Adrenal gland (tissue), 9 donors: ENCODE measurements at regions not wholly inside any gene's neighbourhood (a gene's known extent, or its start where the extent isn't known, plus 50 kb on each side); places are given as distances from the start of the nearest gene placed in this dataset.

ENCODE experiments used
- DNase-seq, 7 donors: peaks; one replicate each; pipeline ENCODE4 v3.0.0-alpha.2; 2019 to 2020
- H3K27ac ChIP-seq, 5 donors: fragments of 200-600 bp; sonication (generic) in 4 of 5; 1 replicate in 3 of 5; 2 replicates in 2 of 5; pipeline versions ENCODE4 v1.5.1 to v1.8.0; 2016 to 2020; ENCODE audit warnings: mild to moderate bottlenecking in 1 of 5
- H3K27me3 ChIP-seq: fragments of 200-600 bp; 2 replicates; pipeline ENCODE4 v1.8.0; 2021
- H3K36me3 ChIP-seq, 2 donors: fragments of 200-600 bp; replicated peaks in 1 of 2; 1 replicate in 1 of 2; 2 replicates in 1 of 2; pipeline versions ENCODE4 v1.5.1 to v1.8.0; 2018 to 2022
- H3K4me1 ChIP-seq, 2 donors: fragments of 200-600 bp; replicated peaks in 1 of 2; 1 replicate in 1 of 2; 2 replicates in 1 of 2; pipeline versions ENCODE4 v1.5.1 to v1.8.0; 2018 to 2021
- H3K4me3 ChIP-seq, 4 donors: fragments of 200-600 bp; sonication (generic) in 3 of 4; one replicate each; pipeline ENCODE4 v1.5.1; 2016 to 2018
- H3K9me3 ChIP-seq, 3 donors: fragments of 200-600 bp; sonication (generic) in 1 of 3; replicated peaks in 1 of 3; 1 replicate in 2 of 3; 2 replicates in 1 of 3; pipeline versions ENCODE4 v1.5.1 to v1.8.0; 2016 to 2021
- CTCF ChIP-seq, 6 experiments: fragments of 450-650 bp in 4 of 6; fragments of 200-600 bp in 2 of 6; sonication (generic) in 1 of 6; IDR thresholded peaks; 1 replicate in 5 of 6; 2 replicates in 1 of 6; pipeline versions ENCODE4 v1.5.1 to v1.8.0; 2016 to 2021; ENCODE audit warnings: antibody characterized with exemption in 6 of 6, mild to moderate bottlenecking in 2 of 6, moderate library complexity in 1 of 6
- POLR2A ChIP-seq, 2 donors: fragments of 450-650 bp; IDR thresholded peaks; one replicate each; pipeline ENCODE4 v1.6.1; 2017; ENCODE audit warnings: antibody characterized with exemption in 2 of 2, mild to moderate bottlenecking in 2 of 2, moderate library complexity in 1 of 2
- WGBS, 4 donors: extraction: QIAGEN DNeasy Blood & Tissue Kit in 2 of 4; methylation state at CpG; one replicate each; pipeline versions ENCODE4 v1.1.5 to v1.1.7; 2013 to 2017; 5-methylcytosine and 5-hydroxymethylcytosine counted together
- intact Hi-C, 2 donors: fragments of 100-400 bp; cut with DNase I; formaldehyde crosslinking; loops; one replicate each; pipeline versions ENCODE4 v1.14.1 to v1.15.0; 2022 to 2023
- donor health status: healthy with polysubstance abuse.
- donor health status: Bipolar disorder and iron deficiency.
- donor health status: DM: yes; HTN: yes; CAD: no.
- donor health status: DM: no; HTN: no; CAD: no.
- donor health status: DM: no; HTN: no; CAD: no.

- H3K4me1 ChIP-seq, result no peaks in the 10 kb centered on the region
- H3K27ac ChIP-seq, result no peak overlapping the region
- TF ChIP-seq POLR2A (IDR thresholded peaks at IDR 0.05), result no peak
- TF ChIP-seq CTCF (IDR thresholded peaks at IDR 0.05), result no peak
- no peaks in the 10 kb centered on the region for H3K9me3 ChIP-seq
- no peaks in the 10 kb centered on the region for H3K27me3 ChIP-seq
- DNase-seq, result no peak
- intact Hi-C loops, result no loop called here
- H3K4me3 ChIP-seq, result no peak overlapping the region
- 86 to 92% (median 90%) methylated on average over 1 of the region's 1 CpG for WGBS, 4 donors
- H3K36me3 ChIP-seq, result no peaks in the 10 kb centered on the region
Observed at GRCh38 chr1:232282498-232282897, 347.4 kb downstream of the SIPA1L2 start.

- DNase-seq, result no peak
- no peaks in the 10 kb centered on the region for H3K9me3 ChIP-seq
- H3K27ac ChIP-seq, result no peak overlapping the region
- no peak for TF ChIP-seq POLR2A (IDR thresholded peaks at IDR 0.05)
- TF ChIP-seq CTCF (IDR thresholded peaks at IDR 0.05), result no peak
- 80 to 95% (median 90%) methylated on average over 4 of the region's 4 CpGs for WGBS, 4 donors
- H3K36me3 ChIP-seq, result no peaks in the 10 kb centered on the region
- intact Hi-C loops, result no loop called here
- H3K4me3 ChIP-seq, result no peak overlapping the region
- no peaks in the 10 kb centered on the region for H3K27me3 ChIP-seq
- H3K4me1 ChIP-seq, result no peaks in the 10 kb centered on the region
Observed at GRCh38 chr1:232280910-232281309, 349.0 kb downstream of the SIPA1L2 start.

GRCh38 chr1:232279909-232280400 lies 350.0 kb downstream of the SIPA1L2 start:
- TF ChIP-seq CTCF (IDR thresholded peaks at IDR 0.05), result no peak
- no peak for TF ChIP-seq POLR2A (IDR thresholded peaks at IDR 0.05)

GRCh38 chr1:232278925-232279324 lies 351.0 kb downstream of the SIPA1L2 start:
- TF ChIP-seq POLR2A (IDR thresholded peaks at IDR 0.05), result no peak
- no peak for TF ChIP-seq CTCF (IDR thresholded peaks at IDR 0.05)

More at GRCh38 chr1:232279909-232280400, 350.0 kb downstream of the SIPA1L2 start:
- Histone ChIP-seq H3K27ac (no peak overlapping the region), H3K36me3 (no peaks in the 10 kb centered on the region), H3K27me3 (no peaks in the 10 kb centered on the region), H3K4me1 (no peaks in the 10 kb centered on the region), H3K9me3 (no peaks in the 10 kb centered on the region), H3K4me3 (no peak overlapping the region)
- no peak for DNase-seq
- intact Hi-C loops, result no loop called here
- WGBS, 4 donors, result 70 to 88% (median 81%) methylated on average over 3 of the region's 3 CpGs

More at GRCh38 chr1:232278925-232279324, 351.0 kb downstream of the SIPA1L2 start:
- Histone ChIP-seq H3K9me3 (no peaks in the 10 kb centered on the region), H3K36me3 (no peaks in the 10 kb centered on the region), H3K4me3 (no peak overlapping the region), H3K4me1 (no peaks in the 10 kb centered on the region), H3K27ac (no peak overlapping the region), H3K27me3 (no peaks in the 10 kb centered on the region)
- intact Hi-C loops, result no loop called here
- WGBS, 4 donors, result 77 to 96% (median 86%) methylated on average over 1 of the region's 1 CpG
- no peak for DNase-seq
